H1 (cell line): ENCODE measurements at regions not wholly inside any gene's neighbourhood (a gene's known extent, or its start where the extent isn't known, plus 50 kb on each side); places are given as distances from the start of the nearest gene placed in this dataset.

Source experiments
- CTCF ChIA-PET: fragments of 300-600 bp; sonication (Branson Sonifier 250); formaldehyde crosslinking; loops from one replicate; lab custom pipeline; 2021; ENCODE audit not compliant: partially characterized antibody; lab: Charles Lee
- POLR2A ChIA-PET: fragments of 300-600 bp; sonication (Branson Sonifier 250); formaldehyde crosslinking; loops from one replicate; lab custom pipeline; 2021; ENCODE audit warnings: inconsistent platforms; ENCODE audit not compliant: partially characterized antibody; lab: Charles Lee
- DNase-seq, 2 experiments: peaks; one replicate each; pipeline versions ENCODE4 v3.0.0 to v3.0.0-alpha.2; 2010 to 2022; ENCODE audit warnings: low spot score in 2 of 2, low read depth in 1 of 2, mixed read lengths in 1 of 2
- FAIRE-seq: peaks from 2 replicates; lab custom pipeline; 2011; peaks lifted over from hg19 to GRCh38; lab: Jason Lieb, UNC
- H2AFZ ChIP-seq: 2 replicates; pipeline ENCODE4 v1.8.1; 2012; ENCODE audit warnings: low read length, inconsistent platforms
- H2AK5ac ChIP-seq: 2 replicates; pipeline ENCODE4 v1.6.1; 2013; ENCODE audit warnings: low read depth, low read length
- H2BK120ac ChIP-seq: replicated peaks from 2 replicates; pipeline ENCODE3; 2013; ENCODE audit warnings: low read depth, low read length, inconsistent platforms
- H2BK12ac ChIP-seq: 2 replicates; pipeline ENCODE4 v1.6.1; 2013; ENCODE audit warnings: low read depth, low read length
- H2BK15ac ChIP-seq: 2 replicates; pipeline ENCODE4 v1.6.1; 2013; ENCODE audit warnings: low read length
- H2BK20ac ChIP-seq: 2 replicates; pipeline ENCODE4 v1.6.1; 2013; ENCODE audit warnings: low read length
- H2BK5ac ChIP-seq: 2 replicates; pipeline ENCODE4 v1.6.1; 2013; ENCODE audit warnings: low read depth, low read length
- H3K14ac ChIP-seq: 2 replicates; pipeline ENCODE4 v1.6.1; 2013; ENCODE audit warnings: inconsistent platforms; ENCODE audit not compliant: insufficient read length
- H3K18ac ChIP-seq: 2 replicates; pipeline ENCODE4 v1.6.1; 2013; ENCODE audit warnings: low read length; ENCODE audit errors: extremely low read depth
- H3K23ac ChIP-seq: 2 replicates; pipeline ENCODE4 v1.6.1; 2013; ENCODE audit warnings: inconsistent platforms; ENCODE audit not compliant: insufficient read length
- H3K23me2 ChIP-seq: 2 replicates; pipeline ENCODE4 v1.6.1; 2013; ENCODE audit warnings: low read depth, low read length
- H3K27ac ChIP-seq: 2 replicates; pipeline ENCODE4 v1.6.1; 2011; ENCODE audit warnings: low read depth, low read length, inconsistent platforms
- H3K27me3 ChIP-seq, 4 experiments: replicated peaks in 1 of 4; 1 replicate in 1 of 4; 2 replicates in 3 of 4; pipeline versions ENCODE4 v1.6.1 to v1.8.1; 2011 to 2013; ENCODE audit warnings: low read length in 3 of 4, mild to moderate bottlenecking in 3 of 4, inconsistent platforms in 2 of 4, mixed read lengths in 2 of 4, moderate library complexity in 1 of 4; ENCODE audit not compliant: control insufficient read depth in 3 of 4, insufficient read depth in 3 of 4; ENCODE audit errors: extremely low read depth in 1 of 4
- H3K36me3 ChIP-seq, 4 experiments: 2 replicates each; pipeline versions ENCODE4 v1.6.1 to v1.8.1; 2011 to 2013; ENCODE audit warnings: mild to moderate bottlenecking in 4 of 4, low read length in 3 of 4, moderate library complexity in 2 of 4, control low read depth in 1 of 4, inconsistent platforms in 1 of 4; ENCODE audit not compliant: insufficient read depth in 4 of 4, control insufficient read depth in 2 of 4
- H3K4ac ChIP-seq: replicated peaks from 2 replicates; pipeline ENCODE3; 2013; ENCODE audit warnings: low read length, low read depth, mixed read lengths, inconsistent platforms; ENCODE audit not compliant: insufficient read length
- H3K4me1 ChIP-seq, 4 experiments: replicated peaks in 1 of 4; 1 replicate in 1 of 4; 2 replicates in 3 of 4; pipeline versions ENCODE4 v1.6.1 to v1.8.1; 2011 to 2013; ENCODE audit warnings: low read length in 3 of 4, inconsistent platforms in 2 of 4, mixed read lengths in 1 of 4; ENCODE audit not compliant: insufficient read depth in 4 of 4, control insufficient read depth in 3 of 4
- H3K4me2 ChIP-seq, 2 experiments: 2 replicates each; pipeline versions ENCODE4 v1.6.1 to v1.8.1; 2011 to 2013; ENCODE audit warnings: low read depth in 2 of 2, low read length in 2 of 2, control low read depth in 1 of 2, inconsistent platforms in 1 of 2, mild to moderate bottlenecking in 1 of 2; ENCODE audit not compliant: insufficient read depth in 1 of 2
- H3K4me3 ChIP-seq, 4 experiments: fragments of 200-600, 300-600 bp in 1 of 4; sonication (generic), shearing (Covaris generic), sonication (Bioruptor Twin) in 1 of 4; 2 replicates each; pipeline versions ENCODE4 v1.5.1 to v1.8.1; 2011 to 2016; ENCODE audit warnings: low read length in 4 of 4, low read depth in 3 of 4, control low read depth in 2 of 4, inconsistent platforms in 2 of 4, mild to moderate bottlenecking in 2 of 4, mixed read lengths in 1 of 4, moderate library complexity in 1 of 4; ENCODE audit not compliant: insufficient read depth in 2 of 4; ENCODE audit errors: extremely low read depth in 1 of 4
- H3K56ac ChIP-seq: replicated peaks from 2 replicates; pipeline ENCODE3; 2013; ENCODE audit warnings: low read depth, mild to moderate bottlenecking, mixed read lengths, low read length, inconsistent platforms; ENCODE audit not compliant: insufficient read length
- H3K79me1 ChIP-seq: 2 replicates; pipeline ENCODE4 v1.6.1; 2013; ENCODE audit warnings: low read depth, low read length, control low read depth
- H3K79me2 ChIP-seq, 2 experiments: 2 replicates each; pipeline versions ENCODE4 v1.6.1 to v1.8.1; 2012 to 2013; ENCODE audit warnings: low read length in 2 of 2, mild to moderate bottlenecking in 2 of 2, inconsistent platforms in 1 of 2; ENCODE audit not compliant: insufficient read depth in 2 of 2, control insufficient read depth in 1 of 2
- H3K9ac ChIP-seq, 4 experiments: replicated peaks in 1 of 4; 1 replicate in 1 of 4; 2 replicates in 3 of 4; pipeline versions ENCODE4 v1.6.1 to v1.8.1; 2011 to 2013; ENCODE audit warnings: low read depth in 3 of 4, low read length in 3 of 4, control low read depth in 2 of 4, mild to moderate bottlenecking in 2 of 4, moderate library complexity in 2 of 4, inconsistent platforms in 1 of 4; ENCODE audit errors: extremely low read depth in 1 of 4
- H3K9me3 ChIP-seq, 2 experiments: 2 replicates each; pipeline versions ENCODE4 v1.6.1 to v1.8.1; 2012 to 2013; ENCODE audit warnings: mild to moderate bottlenecking in 2 of 2, moderate library complexity in 2 of 2, control low read depth in 1 of 2, inconsistent platforms in 1 of 2, low read depth in 1 of 2, low read length in 1 of 2, mixed read lengths in 1 of 2; ENCODE audit not compliant: insufficient read depth in 2 of 2
- H4K20me1 ChIP-seq, 2 experiments: replicated peaks in 1 of 2; 2 replicates each; pipeline versions ENCODE3 to v1.8.1; 2011 to 2013; ENCODE audit warnings: inconsistent platforms in 2 of 2, low read length in 2 of 2, mild to moderate bottlenecking in 1 of 2; ENCODE audit not compliant: insufficient read depth in 2 of 2, control insufficient read depth in 1 of 2
- H4K5ac ChIP-seq: 2 replicates; pipeline ENCODE4 v1.6.1; 2013; ENCODE audit warnings: low read length, low read depth, mixed read lengths, inconsistent platforms; ENCODE audit not compliant: insufficient read length
- H4K8ac ChIP-seq: 2 replicates; pipeline ENCODE4 v1.8.0; 2013; ENCODE audit warnings: mild to moderate bottlenecking, moderate library complexity, low read length, inconsistent platforms; ENCODE audit not compliant: insufficient read depth; ENCODE audit errors: extremely low read depth
- H4K91ac ChIP-seq: replicated peaks from 2 replicates; pipeline ENCODE3; 2013; ENCODE audit warnings: low read length, mixed read lengths, inconsistent platforms; ENCODE audit not compliant: insufficient read length
- KDM5A ChIP-seq: fragments of 200-600 bp; IDR thresholded peaks from 2 replicates; pipeline ENCODE4 v1.7.1; 2012; ENCODE audit warnings: mild to moderate bottlenecking, low read length, inconsistent platforms, mixed read lengths
- TBP ChIP-seq: IDR thresholded peaks from 2 replicates; pipeline ENCODE4 v1.6.1; 2011; ENCODE audit warnings: low read depth, low read length, improper control_type of control experiment
- WGBS, 2 experiments: shearing (Covaris generic) in 1 of 2; methylation state at CpG; one replicate each; pipeline versions ENCODE4 v1.1.6 to v1.1.7; 2013 to 2015; ENCODE audit warnings: low lambda C conversion rate in 2 of 2, mixed read lengths in 2 of 2, inconsistent platforms in 1 of 2, low coverage in 1 of 2, missing lambda C conversion rate in 1 of 2; ENCODE audit not compliant: insufficient replicate concordance in 2 of 2, insufficient coverage in 1 of 2, insufficient read length in 1 of 2; ENCODE audit errors: extremely low coverage in 1 of 2, missing lambda C conversion rate in 1 of 2; 5-methylcytosine and 5-hydroxymethylcytosine counted together
- TF ChIP-seq, protein P1 (sequence below): IDR thresholded peaks from 2 replicates; pipeline ENCODE4 v1.6.1; 2012; ENCODE audit warnings: low read length, inconsistent platforms

DNA sequence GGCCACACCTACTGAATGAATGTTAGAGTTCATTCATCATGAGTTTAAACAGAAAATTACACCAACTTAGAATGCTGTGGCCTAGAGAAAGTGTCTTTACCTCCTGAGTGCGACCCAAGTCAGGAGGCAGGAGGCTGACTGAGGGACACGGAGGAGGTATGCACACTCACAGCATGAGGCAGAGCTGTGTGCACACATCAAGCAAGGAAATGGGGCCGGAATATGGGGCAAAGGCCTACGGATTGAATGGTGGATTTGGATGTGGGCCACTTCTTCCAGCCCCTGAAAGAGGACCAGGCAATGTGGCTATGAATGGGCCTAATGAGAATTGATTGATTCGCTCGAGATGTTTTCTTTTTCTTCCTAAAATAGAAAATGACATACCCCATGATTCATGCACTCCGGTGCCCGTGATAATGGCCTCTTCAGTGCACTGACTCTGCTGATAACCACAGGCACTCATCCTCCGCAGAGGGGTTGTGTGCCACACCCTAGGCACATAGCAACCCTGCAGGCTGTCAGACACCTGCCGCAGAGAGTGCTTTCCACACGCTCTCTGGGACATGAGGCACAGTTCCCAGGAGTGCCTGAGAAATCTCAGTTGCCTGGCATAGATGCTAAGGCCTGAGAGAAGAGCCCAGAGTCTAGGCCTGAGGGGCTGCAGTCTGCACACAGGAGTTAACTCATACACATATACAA lies 155.5 kb downstream of the GLUL start:
- DNase-seq = no peak
- POLR2A ChIA-PET = no interaction called here
- Histone ChIP-seq H3K79me1 (no peaks in the 10 kb centered on the region), H4K8ac (no peak overlapping the region), H3K9ac (no peak overlapping the region), H4K20me1 (no peaks in the 10 kb centered on the region), H3K79me2 (no peaks in the 10 kb centered on the region), H3K4me1 (peaks cover 0 to 4% (median 0%) of the 10 kb centered on the region in 4 experiments; a peak in 1 of 7 replicates), H3K23me2 (peaks cover 6% of the 10 kb centered on the region; the same call in 1 of the 2 replicates), H2BK120ac (no peak overlapping the region), H2BK12ac (no peak overlapping the region), H2AK5ac (no peak overlapping the region), H3K4me3 (no peak overlapping the region), H3K18ac (no peak overlapping the region), H4K91ac (peak overlapping the region; percentile 19), H3K23ac (no peak overlapping the region), H2AFZ (peak overlapping the region; percentile 59), H3K14ac (no peak overlapping the region), H3K4me2 (no peak overlapping the region), H3K27me3 (no peaks in the 10 kb centered on the region)
- TF ChIP-seq, protein P1, sequence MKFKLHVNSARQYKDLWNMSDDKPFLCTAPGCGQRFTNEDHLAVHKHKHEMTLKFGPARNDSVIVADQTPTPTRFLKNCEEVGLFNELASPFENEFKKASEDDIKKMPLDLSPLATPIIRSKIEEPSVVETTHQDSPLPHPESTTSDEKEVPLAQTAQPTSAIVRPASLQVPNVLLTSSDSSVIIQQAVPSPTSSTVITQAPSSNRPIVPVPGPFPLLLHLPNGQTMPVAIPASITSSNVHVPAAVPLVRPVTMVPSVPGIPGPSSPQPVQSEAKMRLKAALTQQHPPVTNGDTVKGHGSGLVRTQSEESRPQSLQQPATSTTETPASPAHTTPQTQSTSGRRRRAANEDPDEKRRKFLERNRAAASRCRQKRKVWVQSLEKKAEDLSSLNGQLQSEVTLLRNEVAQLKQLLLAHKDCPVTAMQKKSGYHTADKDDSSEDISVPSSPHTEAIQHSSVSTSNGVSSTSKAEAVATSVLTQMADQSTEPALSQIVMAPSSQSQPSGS = no peak
- TF ChIP-seq TBP (no peak), KDM5A (no peak)
- TF ChIP-seq, all 59 proteins: peak for 0
- FAIRE-seq = no peak
- H2BK15ac ChIP-seq = no peak overlapping the region
- no peaks in the 10 kb centered on the region for H3K36me3 ChIP-seq
- no peak overlapping the region for H3K56ac ChIP-seq
- H2BK20ac ChIP-seq = no peak overlapping the region
- no peak overlapping the region for H3K27ac ChIP-seq
- H2BK5ac ChIP-seq = no peak overlapping the region
- 84% methylated on average over 11 of the region's 11 CpGs; no CpG with 5 or more reads in 1 of the 2 experiments for WGBS, 2 experiments
- H3K4ac ChIP-seq = no peak overlapping the region
- H4K5ac ChIP-seq = no peak overlapping the region
- no peaks in the 10 kb centered on the region for H3K9me3 ChIP-seq
- CTCF ChIA-PET = interaction anchor here (1.1 to 1.9 kb wide), 3 partner anchors 38 to 169 kb away, joined by 3 to 6 read pairs (median 4); no protein-coding TSS in a partner anchor
